DND-41 (cell line): ENCODE measurements at regions not wholly inside any gene's neighbourhood (a gene's known extent, or its start where the extent isn't known, plus 50 kb on each side); places are given as distances from the start of the nearest gene placed in this dataset.

ENCODE experiments used
- ATAC-seq: fragments of 200-7000 bp; cut with Tn5 transposase; 3 replicates; pipeline ENCODE4 v1.9.1; 2021; ENCODE audit warnings: low read depth; ENCODE audit not compliant: insufficient read depth
- DNase-seq: peaks from one replicate; pipeline ENCODE4 v3.0.0-alpha.2; 2020
- H2AFZ ChIP-seq: 2 replicates; pipeline ENCODE4 v1.6.0; 2012; ENCODE audit warnings: low read depth, low read length
- H3K27ac ChIP-seq: 2 replicates; pipeline ENCODE4 v1.5.1; 2012; ENCODE audit warnings: low read length, inconsistent platforms
- H3K27me3 ChIP-seq: fragments of 200-600 bp; sonication (generic); 2 replicates; pipeline ENCODE4 v1.6.0; 2012; ENCODE audit warnings: low read length, mild to moderate bottlenecking, inconsistent platforms; ENCODE audit not compliant: insufficient read depth, poor library complexity
- H3K36me3 ChIP-seq: 2 replicates; pipeline ENCODE4 v1.5.1; 2012; ENCODE audit warnings: low read length, inconsistent platforms; ENCODE audit not compliant: insufficient read depth
- H3K4me1 ChIP-seq: 2 replicates; pipeline ENCODE4 v1.5.1; 2012; ENCODE audit warnings: mild to moderate bottlenecking, low read length; ENCODE audit not compliant: insufficient read depth
- H3K4me2 ChIP-seq: 2 replicates; pipeline ENCODE4 v1.6.0; 2012; ENCODE audit warnings: mild to moderate bottlenecking, moderate library complexity, low read length, inconsistent platforms; ENCODE audit not compliant: insufficient read depth
- H3K4me3 ChIP-seq, 2 experiments: fragments of 200-600 bp in 1 of 2; shearing (Covaris generic) in 1 of 2; 2 replicates each; pipeline ENCODE4 v1.5.1; 2012 to 2016; ENCODE audit warnings: inconsistent platforms in 2 of 2, low read length in 2 of 2, mild to moderate bottlenecking in 2 of 2, low read depth in 1 of 2, moderate library complexity in 1 of 2
- H3K79me2 ChIP-seq: 2 replicates; pipeline ENCODE4 v1.6.0; 2012; ENCODE audit warnings: low read length, inconsistent platforms; ENCODE audit not compliant: insufficient read depth
- H3K9ac ChIP-seq: 2 replicates; pipeline ENCODE4 v1.6.0; 2012; ENCODE audit warnings: low read depth, mild to moderate bottlenecking, inconsistent platforms, low read length, moderate library complexity
- H3K9me3 ChIP-seq: 2 replicates; pipeline ENCODE4 v1.5.1; 2012; ENCODE audit warnings: low read length, moderate library complexity, mild to moderate bottlenecking, inconsistent platforms; ENCODE audit not compliant: insufficient read depth, severe bottlenecking
- H4K20me1 ChIP-seq: 2 replicates; pipeline ENCODE4 v1.6.0; 2012; ENCODE audit warnings: low read length; ENCODE audit not compliant: insufficient read depth
- CTCF ChIP-seq: IDR thresholded peaks from 2 replicates; pipeline ENCODE4 v1.5.1; 2012; ENCODE audit warnings: borderline replicate concordance, low read length, moderate library complexity, mild to moderate bottlenecking; ENCODE audit not compliant: poor library complexity, severe bottlenecking; ENCODE audit errors: extremely low read depth
- EZH2 ChIP-seq: IDR thresholded peaks from 3 replicates; pipeline ENCODE4 v1.6.1; 2012; ENCODE audit warnings: borderline replicate concordance, low read depth, mild to moderate bottlenecking, moderate library complexity, low read length, inconsistent platforms; ENCODE audit not compliant: severe bottlenecking

- Histone ChIP-seq H3K79me2 (no peaks in the 10 kb centered on the region), H3K27me3 (no peaks in the 10 kb centered on the region), H4K20me1 (no peaks in the 10 kb centered on the region), H3K4me3 (no peak overlapping the region), H3K9ac (no peak overlapping the region), H3K4me2 (no peak overlapping the region), H3K27ac (no peak overlapping the region), H3K4me1 (no peaks in the 10 kb centered on the region), H3K36me3 (no peaks in the 10 kb centered on the region), H3K9me3 (peaks cover 6% of the 10 kb centered on the region), H2AFZ (no peak overlapping the region)
- TF ChIP-seq EZH2: no peak
- no peak for TF ChIP-seq CTCF
- ATAC-seq (no peak), DNase-seq (no peak)
These were observed 148.7 kb downstream of the CCDC59 start for GRCh38 chr12:82209533-82209932.

- H3K4me3 ChIP-seq: no peak overlapping the region
- no peak for ATAC-seq
- no peak overlapping the region for H2AFZ ChIP-seq
These were observed 150.6 kb downstream of the CCDC59 start for GRCh38 chr12:82207556-82207955.

DNA sequence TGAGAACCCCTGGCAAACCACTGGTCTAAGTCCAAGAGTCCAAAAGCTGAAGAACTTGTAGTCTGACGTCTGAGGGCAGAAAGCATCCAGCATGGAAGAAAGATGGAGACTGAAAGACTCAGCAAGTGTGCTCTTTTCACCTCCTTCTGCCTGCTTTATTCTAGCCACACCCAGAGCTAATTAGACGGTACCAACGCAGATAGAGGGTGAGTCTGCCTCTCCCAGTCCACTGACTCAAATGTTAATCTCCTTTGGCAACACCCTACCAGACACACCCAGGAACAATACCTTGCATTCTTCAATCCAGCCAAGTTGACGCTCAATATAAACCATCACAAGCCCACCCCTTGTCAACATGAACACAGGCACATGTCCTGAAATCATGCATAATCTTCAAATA, 155.1 kb downstream of the CCDC59 start:
- H4K20me1 ChIP-seq: no peaks in the 10 kb centered on the region
- no peaks in the 10 kb centered on the region for H3K36me3 ChIP-seq
- H3K4me1 ChIP-seq: no peaks in the 10 kb centered on the region
- DNase-seq: no peak
- ATAC-seq: no peak
- H3K27me3 ChIP-seq: no peaks in the 10 kb centered on the region
- H2AFZ ChIP-seq: no peak overlapping the region
- no peak overlapping the region for H3K4me2 ChIP-seq
- no peaks in the 10 kb centered on the region for H3K9me3 ChIP-seq
- no peaks in the 10 kb centered on the region for H3K79me2 ChIP-seq
- H3K4me3 ChIP-seq: no peak overlapping the region
- TF ChIP-seq EZH2 (no peak), CTCF (no peak)
- no peak overlapping the region for H3K9ac ChIP-seq
- H3K27ac ChIP-seq: no peak overlapping the region

More at GRCh38 chr12:82207556-82207955, 150.6 kb downstream of the CCDC59 start:
- Histone ChIP-seq H3K27me3 (no peaks in the 10 kb centered on the region), H3K4me2 (no peak overlapping the region), H3K9me3 (peaks cover 2% of the 10 kb centered on the region), H3K79me2 (no peaks in the 10 kb centered on the region), H3K9ac (no peak overlapping the region), H3K36me3 (no peaks in the 10 kb centered on the region), H3K4me1 (no peaks in the 10 kb centered on the region), H4K20me1 (no peaks in the 10 kb centered on the region), H3K27ac (no peak overlapping the region)
- DNase-seq: no peak
- TF ChIP-seq CTCF (no peak), EZH2 (no peak)

DNA sequence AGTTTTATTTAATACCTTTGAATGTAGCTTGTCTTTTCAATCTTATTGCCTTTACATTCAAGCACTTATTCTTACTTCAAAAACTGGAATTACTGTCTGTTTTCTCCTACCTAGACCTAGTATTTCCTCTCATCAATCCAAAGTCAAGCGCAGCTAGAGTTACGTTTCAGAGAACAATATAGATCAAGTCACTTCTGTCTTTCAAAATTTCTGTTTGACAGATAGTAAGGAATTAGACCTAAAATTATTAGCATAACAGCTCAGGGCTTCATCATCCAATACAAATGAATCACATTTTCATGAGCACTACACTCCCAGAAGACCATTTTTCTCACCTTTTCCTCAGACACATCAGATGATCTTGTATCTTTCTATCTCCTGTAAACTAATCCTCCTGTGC, 170.6 kb downstream of the CCDC59 start:
- DNase-seq (no peak), ATAC-seq (no peak)
- Histone ChIP-seq H3K79me2 (no peaks in the 10 kb centered on the region), H3K4me2 (no peak overlapping the region), H3K4me1 (no peaks in the 10 kb centered on the region), H4K20me1 (no peaks in the 10 kb centered on the region), H3K27ac (no peak overlapping the region), H3K4me3 (no peak overlapping the region), H3K36me3 (no peaks in the 10 kb centered on the region), H3K27me3 (no peaks in the 10 kb centered on the region), H3K9me3 (no peaks in the 10 kb centered on the region), H2AFZ (no peak overlapping the region), H3K9ac (no peak overlapping the region)
- no peak for TF ChIP-seq EZH2
- no peak for TF ChIP-seq CTCF
